Ascending aorta (tissue), 2 donors: ENCODE measurements at regions not wholly inside any gene's neighbourhood (a gene's known extent, or its start where the extent isn't known, plus 50 kb on each side); places are given as distances from the start of the nearest gene placed in this dataset.
A peak's percentile ranks its signal among the peaks of the same experiment; 100 is the strongest.
"Not testable (repeated sequence)": the region's sequence is repeated elsewhere in the genome, so short reads cannot be mapped to it uniquely, and the experiment has no call there.

Experiments
- DNase-seq, 2 donors: peaks; one replicate each; pipeline ENCODE4 v3.0.0-alpha.2; 2019; ENCODE audit warnings: low spot score in 2 of 2
- H3K27ac ChIP-seq, 2 donors: fragments of 200-600 bp; sonication (generic); one replicate each; pipeline ENCODE4 v1.5.1; 2016 to 2017; ENCODE audit warnings: mild to moderate bottlenecking in 1 of 2
- H3K27me3 ChIP-seq: fragments of 200-600 bp; sonication (generic); one replicate; pipeline ENCODE4 v1.5.1; 2017
- H3K36me3 ChIP-seq, 2 donors: fragments of 200-600 bp; sonication (generic); one replicate each; pipeline ENCODE4 v1.5.1; 2016
- H3K4me1 ChIP-seq, 2 donors: fragments of 200-600 bp; sonication (generic); one replicate each; pipeline ENCODE4 v1.5.1; 2016 to 2017; ENCODE audit warnings: mild to moderate bottlenecking in 1 of 2
- H3K4me3 ChIP-seq, 2 donors: fragments of 200-600 bp; sonication (generic); one replicate each; pipeline ENCODE4 v1.5.1; 2016 to 2017; ENCODE audit warnings: mild to moderate bottlenecking in 1 of 2
- H3K9me3 ChIP-seq, 2 donors: fragments of 200-600 bp; sonication (generic); one replicate each; pipeline ENCODE4 v1.5.1; 2016
- intact Hi-C: fragments of 100-400 bp; cut with DNase I; formaldehyde crosslinking; loops from one replicate; pipeline ENCODE4 v1.15.1; 2023
- TF ChIP-seq, protein P1 (sequence below), 3 experiments: fragments of 200-600 bp in 2 of 3; fragments of 450-650 bp in 1 of 3; sonication (generic) in 2 of 3; IDR thresholded peaks; one replicate each; pipeline ENCODE4 v1.5.1; 2016 to 2019; ENCODE audit warnings: antibody characterized with exemption in 3 of 3, mild to moderate bottlenecking in 1 of 3, moderate library complexity in 1 of 3

DNA sequence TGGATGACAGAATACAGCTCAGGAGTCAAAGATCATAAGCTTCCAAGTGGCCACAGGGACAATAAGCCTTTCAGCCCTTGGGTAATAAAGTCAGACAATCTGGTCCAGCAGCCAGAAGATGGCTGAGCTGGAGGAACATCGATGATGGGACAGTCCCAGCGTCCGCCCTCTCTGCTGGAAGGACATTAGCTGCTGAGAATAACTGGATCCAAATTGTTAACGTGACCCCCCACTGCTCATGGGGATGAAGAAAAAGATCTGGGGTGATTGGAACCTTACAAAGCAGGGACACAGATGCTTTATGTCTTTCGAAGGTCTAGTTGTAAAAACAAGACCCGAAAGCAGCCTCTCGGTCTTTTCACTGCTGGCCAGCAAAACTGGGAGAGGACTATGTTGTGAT is 71.0 kb downstream of the IGLL5 start:
- no peak overlapping the region for H3K27ac ChIP-seq
- DNase-seq = no peak
- H3K4me1 ChIP-seq = no peaks in the 10 kb centered on the region
- H3K9me3 ChIP-seq = peaks cover 0 to 5% of the 10 kb centered on the region in 2 donors
- H3K27me3 ChIP-seq = no peaks in the 10 kb centered on the region
- H3K4me3 ChIP-seq = no peak overlapping the region
- intact Hi-C loops = loop anchor here (1.0 to 5.0 kb wide), 3 partner anchors 111 to 429 kb away; no protein-coding TSS in a partner anchor
- no peaks in the 10 kb centered on the region for H3K36me3 ChIP-seq
- TF ChIP-seq, protein P1, sequence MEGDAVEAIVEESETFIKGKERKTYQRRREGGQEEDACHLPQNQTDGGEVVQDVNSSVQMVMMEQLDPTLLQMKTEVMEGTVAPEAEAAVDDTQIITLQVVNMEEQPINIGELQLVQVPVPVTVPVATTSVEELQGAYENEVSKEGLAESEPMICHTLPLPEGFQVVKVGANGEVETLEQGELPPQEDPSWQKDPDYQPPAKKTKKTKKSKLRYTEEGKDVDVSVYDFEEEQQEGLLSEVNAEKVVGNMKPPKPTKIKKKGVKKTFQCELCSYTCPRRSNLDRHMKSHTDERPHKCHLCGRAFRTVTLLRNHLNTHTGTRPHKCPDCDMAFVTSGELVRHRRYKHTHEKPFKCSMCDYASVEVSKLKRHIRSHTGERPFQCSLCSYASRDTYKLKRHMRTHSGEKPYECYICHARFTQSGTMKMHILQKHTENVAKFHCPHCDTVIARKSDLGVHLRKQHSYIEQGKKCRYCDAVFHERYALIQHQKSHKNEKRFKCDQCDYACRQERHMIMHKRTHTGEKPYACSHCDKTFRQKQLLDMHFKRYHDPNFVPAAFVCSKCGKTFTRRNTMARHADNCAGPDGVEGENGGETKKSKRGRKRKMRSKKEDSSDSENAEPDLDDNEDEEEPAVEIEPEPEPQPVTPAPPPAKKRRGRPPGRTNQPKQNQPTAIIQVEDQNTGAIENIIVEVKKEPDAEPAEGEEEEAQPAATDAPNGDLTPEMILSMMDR (IDR thresholded peaks at IDR 0.05) = no peak

- H3K4me1 ChIP-seq = no peaks in the 10 kb centered on the region
- no peak overlapping the region for H3K27ac ChIP-seq
- TF ChIP-seq, protein P1 (IDR thresholded peaks at IDR 0.05) = peak; percentile 67 to 72 (median 71)
- H3K36me3 ChIP-seq = no peaks in the 10 kb centered on the region
- peak in 1 of 2 donors; percentile 76 for DNase-seq
- H3K27me3 ChIP-seq = no peaks in the 10 kb centered on the region
- H3K9me3 ChIP-seq = peaks cover 0 to 6% of the 10 kb centered on the region in 2 donors
- H3K4me3 ChIP-seq = no peak overlapping the region
- intact Hi-C loops = loop anchor here (1.0 to 5.0 kb wide), 3 partner anchors 112 to 428 kb away; no protein-coding TSS in a partner anchor
Observed at GRCh38 chr22:22959147-22959827, 71.7 kb downstream of the IGLL5 start.

- H3K36me3 ChIP-seq = no peaks in the 10 kb centered on the region
- H3K4me3 ChIP-seq = no peak overlapping the region
- peaks cover 0 to 12% of the 10 kb centered on the region in 2 donors for H3K9me3 ChIP-seq
- DNase-seq = no peak
- intact Hi-C loops = no loop called here
- TF ChIP-seq, protein P1 (IDR thresholded peaks at IDR 0.05) = no peak
- no peak overlapping the region for H3K27ac ChIP-seq
- no peaks in the 10 kb centered on the region for H3K4me1 ChIP-seq
- H3K27me3 ChIP-seq = no peaks in the 10 kb centered on the region
Observed at GRCh38 chr22:22960307-22960706, 72.7 kb downstream of the IGLL5 start.

DNA sequence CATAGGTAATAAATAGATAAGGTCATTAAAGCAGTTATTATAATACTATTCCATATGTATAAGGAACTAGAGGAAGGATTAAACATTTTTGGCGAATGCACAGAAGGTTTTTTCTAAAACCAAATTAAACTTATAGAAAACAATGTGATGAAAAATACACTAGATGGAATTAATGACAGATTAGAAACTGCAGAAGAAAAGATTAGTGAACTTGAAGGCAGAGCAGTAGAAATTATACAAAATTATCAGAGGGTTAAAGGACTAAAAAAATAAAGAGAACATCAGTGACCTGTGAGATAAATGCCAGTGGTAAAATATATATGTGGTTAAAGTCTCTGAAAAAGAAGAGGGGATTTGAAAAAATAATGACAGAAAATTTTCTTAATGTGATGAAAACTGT is 74.0 kb downstream of the IGLL5 start:
- Histone ChIP-seq H3K9me3 (peaks cover 0 to 12% of the 10 kb centered on the region in 2 donors), H3K27me3 (no peaks in the 10 kb centered on the region), H3K4me3 (no peak overlapping the region), H3K27ac (no peak overlapping the region), H3K36me3 (no peaks in the 10 kb centered on the region), H3K4me1 (no peaks in the 10 kb centered on the region)
- TF ChIP-seq, protein P1 (IDR thresholded peaks at IDR 0.05) = no peak
- intact Hi-C loops = no loop called here
- no peak for DNase-seq

DNA sequence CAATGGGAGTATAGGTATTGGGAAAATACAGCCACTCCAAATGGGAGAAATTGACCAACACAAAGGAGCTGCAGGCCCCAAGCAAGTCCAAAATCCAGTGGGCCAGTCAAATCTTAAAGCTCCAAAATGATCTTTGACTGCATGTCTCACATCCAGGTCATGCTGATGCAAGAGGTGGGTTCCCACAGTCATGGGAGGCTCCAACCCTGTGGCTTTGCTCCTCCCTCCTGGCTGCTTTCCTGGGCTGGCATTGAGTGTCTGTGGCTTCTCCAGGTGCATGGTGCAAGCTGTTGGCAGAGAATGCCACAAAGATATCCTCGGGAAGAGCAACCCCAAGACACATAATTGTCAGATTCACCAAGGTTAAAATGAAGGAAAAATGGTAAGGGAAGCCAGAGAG is 80.8 kb downstream of the IGLL5 start:
- TF ChIP-seq, protein P1 (IDR thresholded peaks at IDR 0.05) = no peak
- Histone ChIP-seq H3K27me3 (no peaks in the 10 kb centered on the region), H3K27ac (no peak overlapping the region), H3K4me1 (no peaks in the 10 kb centered on the region), H3K36me3 (no peaks in the 10 kb centered on the region), H3K4me3 (no peak overlapping the region), H3K9me3 (peaks cover 0 to 8% of the 10 kb centered on the region in 2 donors)
- intact Hi-C loops = no loop called here
- DNase-seq = no peak

DNA sequence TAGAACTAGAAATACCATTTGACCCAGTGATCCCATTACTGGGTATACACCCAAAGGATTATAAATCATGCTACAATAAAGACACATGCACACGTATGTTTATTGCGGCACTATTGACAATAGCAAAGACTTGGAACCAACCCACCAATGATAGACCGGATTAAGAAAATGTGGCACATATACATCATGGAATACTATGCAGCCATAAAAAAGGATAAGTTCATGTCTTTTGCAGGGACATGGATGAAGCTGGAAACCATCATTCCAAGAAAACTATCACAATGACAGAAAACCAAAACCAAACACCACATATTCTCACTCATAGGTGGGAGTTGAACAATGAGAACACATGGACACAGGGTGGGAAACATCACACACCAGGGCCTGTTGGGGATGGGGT is 85.0 kb downstream of the IGLL5 start:
- H3K27me3 ChIP-seq, DNase-seq, H3K9me3 ChIP-seq, H3K27ac ChIP-seq, H3K4me3 ChIP-seq, intact Hi-C loops, H3K36me3 ChIP-seq, H3K4me1 ChIP-seq: not testable (repeated sequence)
